H1 (cell line): ENCODE measurements at regions not wholly inside any gene's neighbourhood (a gene's known extent, or its start where the extent isn't known, plus 50 kb on each side); places are given as distances from the start of the nearest gene placed in this dataset.

Experiments
- ATF3 ChIP-seq: IDR thresholded peaks from 2 replicates; pipeline ENCODE4 v1.6.1; 2011; ENCODE audit warnings: low read depth, mild to moderate bottlenecking, low read length; ENCODE audit not compliant: insufficient read depth
- TAF1 ChIP-seq: IDR thresholded peaks from 2 replicates; pipeline ENCODE4 v1.6.1; 2011; ENCODE audit warnings: mild to moderate bottlenecking, low read depth, low read length

GRCh38 chr17:52758481-52758880 lies 600.0 kb upstream of the CA10 start (continued):
- TF ChIP-seq ATF3 (no peak), TAF1 (no peak)
